ENCODE measurements at regions not wholly inside any gene's neighbourhood (a gene's known extent, or its start where the extent isn't known, plus 50 kb on each side); places are given as distances from the start of the nearest gene placed in this dataset. TPM values are rescaled to one million over a fixed set of nuclear protein-coding genes. Genes with fewer than 3 reads are reported as not detected.

GRCh38 chr11:28448186-28448585 lies 340.0 kb downstream of the METTL15 start:
- DNase-seq (ENCODE audit: low read depth), result peak; percentile 33

GRCh38 chr11:28447226-28447625 lies 339.0 kb downstream of the METTL15 start:
- DNase-seq (ENCODE audit: low read depth), result peak; percentile 32

GRCh38 chr11:28442131-28442530 lies 333.9 kb downstream of the METTL15 start:
- DNase-seq (ENCODE audit: low read depth), result no peak

- DNase-seq (ENCODE audit: low read depth), result no peak
Observed at GRCh38 chr11:28439403-28439802, 331.2 kb downstream of the METTL15 start.

GRCh38 chr11:28420099-28420498 lies 311.9 kb downstream of the METTL15 start:
- peak; percentile 18 for DNase-seq (ENCODE audit: low read depth)

GRCh38 chr11:28417601-28418323 lies 309.6 kb downstream of the METTL15 start:
- DNase-seq (ENCODE audit: low read depth), result peak; percentile 79

GRCh38 chr11:28412029-28412428 lies 303.8 kb downstream of the METTL15 start:
- DNase-seq (ENCODE audit: low read depth), result no peak

- peak; percentile 71 for DNase-seq (ENCODE audit: low read depth)
Observed at GRCh38 chr11:28401446-28401845, 293.3 kb downstream of the METTL15 start.

- peak; percentile 83 for DNase-seq (ENCODE audit: low read depth)
Observed at GRCh38 chr11:28400331-28401100, 292.3 kb downstream of the METTL15 start.

- DNase-seq (ENCODE audit: low read depth), result peak; percentile 91
Observed at GRCh38 chr11:28393348-28393747, 285.2 kb downstream of the METTL15 start.

- peak; percentile 94 for DNase-seq (ENCODE audit: low read depth)
Observed at GRCh38 chr11:28384418-28384817, 276.2 kb downstream of the METTL15 start.

GRCh38 chr11:28383456-28383855 lies 275.3 kb downstream of the METTL15 start:
- no peak for DNase-seq (ENCODE audit: low read depth)

Small RNA genes in the stretch of these regions (microRNA-seq; reads per million reads assigned to microRNA genes)
- gene MIR8068, result not detected
